ENCODE measurements at regions not wholly inside any gene's neighbourhood (a gene's known extent, or its start where the extent isn't known, plus 50 kb on each side); places are given as distances from the start of the nearest gene placed in this dataset.

GRCh38 chr4:85209161-85209560, 242.7 kb upstream of the WDFY3 start:
- TF ChIP-seq, protein P1, sequence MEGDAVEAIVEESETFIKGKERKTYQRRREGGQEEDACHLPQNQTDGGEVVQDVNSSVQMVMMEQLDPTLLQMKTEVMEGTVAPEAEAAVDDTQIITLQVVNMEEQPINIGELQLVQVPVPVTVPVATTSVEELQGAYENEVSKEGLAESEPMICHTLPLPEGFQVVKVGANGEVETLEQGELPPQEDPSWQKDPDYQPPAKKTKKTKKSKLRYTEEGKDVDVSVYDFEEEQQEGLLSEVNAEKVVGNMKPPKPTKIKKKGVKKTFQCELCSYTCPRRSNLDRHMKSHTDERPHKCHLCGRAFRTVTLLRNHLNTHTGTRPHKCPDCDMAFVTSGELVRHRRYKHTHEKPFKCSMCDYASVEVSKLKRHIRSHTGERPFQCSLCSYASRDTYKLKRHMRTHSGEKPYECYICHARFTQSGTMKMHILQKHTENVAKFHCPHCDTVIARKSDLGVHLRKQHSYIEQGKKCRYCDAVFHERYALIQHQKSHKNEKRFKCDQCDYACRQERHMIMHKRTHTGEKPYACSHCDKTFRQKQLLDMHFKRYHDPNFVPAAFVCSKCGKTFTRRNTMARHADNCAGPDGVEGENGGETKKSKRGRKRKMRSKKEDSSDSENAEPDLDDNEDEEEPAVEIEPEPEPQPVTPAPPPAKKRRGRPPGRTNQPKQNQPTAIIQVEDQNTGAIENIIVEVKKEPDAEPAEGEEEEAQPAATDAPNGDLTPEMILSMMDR (IDR thresholded peaks at IDR 0.05; ENCODE audit: insufficient read depth, low read depth, low read length), result no peak
- TF ChIP-seq EZH2 (IDR thresholded peaks at IDR 0.05; ENCODE audit: insufficient read depth, low read length), result no peak
